ENCODE measurements at regions not wholly inside any gene's neighbourhood (a gene's known extent, or its start where the extent isn't known, plus 50 kb on each side); places are given as distances from the start of the nearest gene placed in this dataset.

- intact Hi-C loops (cut with DNase I) = no loop called here
- H3K4me1 ChIP-seq = no peaks in the 10 kb centered on the region
- H3K27me3 ChIP-seq (ENCODE audit: low read depth) = no peaks in the 10 kb centered on the region
- no peak overlapping the region for H3K4me3 ChIP-seq
- no peaks in the 10 kb centered on the region for H3K36me3 ChIP-seq
- no peak for DNase-seq
- H3K9me3 ChIP-seq = no peaks in the 10 kb centered on the region
- no peak overlapping the region for H3K27ac ChIP-seq
- no peak for TF ChIP-seq CTCF (IDR thresholded peaks at IDR 0.05)
- ATAC-seq = no peak
Observed at GRCh38 chr2:39902103-39902502, 123.0 kb upstream of the THUMPD2 start.

DNA sequence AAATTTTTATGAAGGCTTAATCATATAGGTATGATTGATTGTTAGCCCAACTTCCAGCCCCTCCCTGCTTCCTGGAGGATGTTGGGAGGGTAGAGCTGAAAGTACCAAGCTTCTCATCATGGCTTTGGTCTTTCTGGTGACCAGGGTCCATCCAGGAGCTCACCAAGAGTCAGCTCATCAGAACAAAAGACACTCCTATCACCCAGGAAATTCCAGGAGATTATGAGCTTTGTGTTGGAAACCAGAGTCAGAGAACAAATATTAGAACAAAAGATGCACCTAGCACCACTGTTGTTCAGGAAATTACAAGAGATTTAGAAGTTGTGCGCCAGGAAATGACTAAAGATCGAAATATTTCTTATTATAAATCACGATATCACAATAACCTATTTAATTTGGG, 119.9 kb upstream of the THUMPD2 start:
- Histone ChIP-seq H3K4me3 (no peak overlapping the region), H3K27me3 (ENCODE audit: low read depth) (no peaks in the 10 kb centered on the region), H3K36me3 (no peaks in the 10 kb centered on the region), H3K4me1 (no peaks in the 10 kb centered on the region), H3K27ac (no peak overlapping the region), H3K9me3 (no peaks in the 10 kb centered on the region)
- ATAC-seq (no peak), DNase-seq (no peak)
- intact Hi-C loops (cut with DNase I) = no loop called here
- TF ChIP-seq CTCF (IDR thresholded peaks at IDR 0.05) = no peak

DNA sequence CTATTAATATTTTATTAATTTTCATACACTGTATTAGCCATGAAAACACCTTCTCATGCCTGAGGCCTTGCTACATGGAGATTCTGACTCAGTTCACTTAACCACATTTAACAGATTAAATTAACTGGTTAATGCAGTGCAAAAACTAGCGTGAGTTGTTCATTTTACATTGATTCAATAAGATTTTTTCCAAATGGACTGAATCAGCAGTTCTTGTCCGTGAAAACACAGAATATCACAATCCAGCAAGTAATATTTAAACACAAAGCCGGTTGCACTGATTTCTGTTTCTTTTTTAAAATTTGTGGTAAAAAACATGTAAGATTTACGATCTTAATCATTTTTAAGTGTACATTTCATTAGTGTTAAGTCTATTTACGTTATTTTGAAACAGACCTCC, 118.2 kb upstream of the THUMPD2 start:
- Histone ChIP-seq H3K36me3 (no peaks in the 10 kb centered on the region), H3K9me3 (no peaks in the 10 kb centered on the region), H3K27ac (no peak overlapping the region), H3K4me1 (no peaks in the 10 kb centered on the region), H3K4me3 (no peak overlapping the region), H3K27me3 (ENCODE audit: low read depth) (no peaks in the 10 kb centered on the region)
- intact Hi-C loops (cut with DNase I) = no loop called here
- no peak for DNase-seq
- no peak for ATAC-seq
- TF ChIP-seq CTCF (IDR thresholded peaks at IDR 0.05) = no peak

- Histone ChIP-seq H3K4me1 (no peaks in the 10 kb centered on the region), H3K27me3 (ENCODE audit: low read depth) (no peaks in the 10 kb centered on the region), H3K27ac (no peak overlapping the region), H3K4me3 (no peak overlapping the region), H3K9me3 (no peaks in the 10 kb centered on the region), H3K36me3 (no peaks in the 10 kb centered on the region)
- DNase-seq (no peak), ATAC-seq (no peak)
- no peak for TF ChIP-seq CTCF (IDR thresholded peaks at IDR 0.05)
- intact Hi-C loops (cut with DNase I) = no loop called here
Observed at GRCh38 chr2:39894082-39894481, 115.0 kb upstream of the THUMPD2 start.

- Histone ChIP-seq H3K9me3 (no peaks in the 10 kb centered on the region), H3K4me3 (no peak overlapping the region), H3K36me3 (no peaks in the 10 kb centered on the region), H3K4me1 (no peaks in the 10 kb centered on the region), H3K27ac (no peak overlapping the region), H3K27me3 (ENCODE audit: low read depth) (no peaks in the 10 kb centered on the region)
- intact Hi-C loops (cut with DNase I) = no loop called here
- no peak for TF ChIP-seq CTCF (IDR thresholded peaks at IDR 0.05)
- no peak for ATAC-seq
- no peak for DNase-seq
Observed at GRCh38 chr2:39893616-39894015, 114.6 kb upstream of the THUMPD2 start.

- TF ChIP-seq CTCF (IDR thresholded peaks at IDR 0.05) = no peak
- ATAC-seq = no peak
- Histone ChIP-seq H3K9me3 (no peaks in the 10 kb centered on the region), H3K4me3 (no peak overlapping the region), H3K27me3 (ENCODE audit: low read depth) (no peaks in the 10 kb centered on the region), H3K36me3 (no peaks in the 10 kb centered on the region), H3K27ac (no peak overlapping the region), H3K4me1 (no peaks in the 10 kb centered on the region)
- intact Hi-C loops (cut with DNase I) = no loop called here
- no peak for DNase-seq
Observed at GRCh38 chr2:39881948-39882347, 102.9 kb upstream of the THUMPD2 start.

All from lower lobe of right lung (tissue), 2 donors.